DMS53 treated with DMSO at 0.1 percent for 48 hours (cell line): ENCODE measurements at regions not wholly inside any gene's neighbourhood (a gene's known extent, or its start where the extent isn't known, plus 50 kb on each side); places are given as distances from the start of the nearest gene placed in this dataset.

Experiments used
- DNase-seq: peaks from one replicate; lab custom pipeline; 2025; ENCODE audit not compliant: unreplicated experiment; lab: John Stamatoyannopoulos, UW

GRCh38 chr1:96962751-96963211 lies 241.2 kb downstream of the PTBP2 start:
- peak; percentile 93 for DNase-seq

DNA sequence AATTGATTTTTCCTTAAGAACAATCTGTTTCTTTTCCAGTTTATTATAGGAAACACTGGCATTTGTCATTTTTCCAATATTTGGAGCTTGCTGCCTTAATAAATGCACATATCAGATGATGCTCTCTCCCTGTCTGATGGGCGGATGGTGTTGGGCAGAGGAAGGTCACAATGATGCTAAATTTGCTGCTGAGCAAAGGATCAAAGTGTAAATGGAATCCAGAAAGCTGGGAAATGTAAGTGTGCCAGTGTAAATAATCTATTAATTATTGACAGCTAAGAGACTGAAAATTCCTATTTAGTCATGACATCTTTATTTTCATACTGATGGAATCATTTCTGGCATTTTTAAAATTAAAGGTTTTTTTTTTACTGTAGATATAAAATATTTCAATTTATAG lies 243.2 kb downstream of the PTBP2 start:
- DNase-seq, result peak; percentile 30

- DNase-seq, result peak; percentile 92
Measured at GRCh38 chr1:96966536-96967138, 245.1 kb downstream of the PTBP2 start.

DNA sequence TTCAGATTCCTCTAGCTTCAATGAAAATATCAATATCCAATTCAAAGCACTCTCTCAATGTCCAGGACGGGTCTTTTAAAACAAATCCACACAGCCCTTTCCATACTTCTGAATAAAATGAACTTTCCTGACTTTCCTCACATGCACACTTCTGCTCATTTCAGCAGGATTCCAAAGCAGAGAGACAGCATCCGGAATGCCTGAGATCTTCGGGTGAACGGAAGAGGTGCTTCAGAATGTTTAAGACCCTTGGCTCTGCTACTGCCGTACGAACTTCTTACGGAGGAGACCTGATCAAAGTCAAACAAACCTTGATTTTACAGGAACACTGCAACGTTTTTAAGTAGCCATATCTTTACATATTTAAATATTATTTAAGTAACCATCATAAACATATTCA lies 245.7 kb downstream of the PTBP2 start:
- DNase-seq, result no peak

GRCh38 chr1:96968541-96968940 lies 247.0 kb downstream of the PTBP2 start:
- DNase-seq, result no peak

- no peak for DNase-seq
Measured at GRCh38 chr1:96968983-96969382, 247.4 kb downstream of the PTBP2 start.

- no peak for DNase-seq
Measured at GRCh38 chr1:96969656-96970163, 248.1 kb downstream of the PTBP2 start.

GRCh38 chr1:96971439-96971838 lies 249.9 kb downstream of the PTBP2 start:
- no peak for DNase-seq

DNA sequence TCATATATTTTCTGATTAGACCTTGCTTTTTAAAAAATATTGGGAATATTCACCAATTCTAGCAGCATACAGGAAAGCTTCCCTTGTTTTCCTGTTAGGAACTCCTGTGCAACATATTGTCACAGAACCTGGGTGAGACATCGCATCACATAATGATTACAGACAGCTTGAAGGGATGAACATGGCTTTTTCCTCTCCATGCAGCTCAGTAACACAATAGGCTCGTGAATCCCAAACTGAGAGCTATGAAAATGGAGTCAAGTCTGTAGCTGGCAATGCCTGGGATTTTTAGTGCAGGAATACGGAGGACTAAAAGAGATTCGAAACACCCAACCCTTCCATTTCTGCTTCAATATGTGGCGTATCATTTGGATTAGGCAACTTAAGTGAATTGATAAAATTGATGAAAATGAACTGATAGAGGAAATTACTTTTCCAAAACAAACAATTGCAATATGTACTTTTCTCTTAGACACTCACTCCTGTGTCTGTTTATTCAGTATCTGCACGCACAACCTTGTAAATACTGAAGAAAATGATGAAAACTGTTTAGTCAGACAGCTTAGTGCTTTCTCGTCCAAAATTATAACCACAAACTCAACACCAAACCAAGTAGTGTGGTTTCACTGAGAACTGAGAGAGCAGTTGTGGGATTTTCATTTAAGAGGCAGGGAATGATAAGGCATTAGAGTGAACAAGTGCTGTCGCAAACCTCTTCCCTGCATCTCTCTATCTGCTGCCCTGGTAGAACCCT lies 250.4 kb downstream of the PTBP2 start:
- peak; percentile 51 for DNase-seq

DNA sequence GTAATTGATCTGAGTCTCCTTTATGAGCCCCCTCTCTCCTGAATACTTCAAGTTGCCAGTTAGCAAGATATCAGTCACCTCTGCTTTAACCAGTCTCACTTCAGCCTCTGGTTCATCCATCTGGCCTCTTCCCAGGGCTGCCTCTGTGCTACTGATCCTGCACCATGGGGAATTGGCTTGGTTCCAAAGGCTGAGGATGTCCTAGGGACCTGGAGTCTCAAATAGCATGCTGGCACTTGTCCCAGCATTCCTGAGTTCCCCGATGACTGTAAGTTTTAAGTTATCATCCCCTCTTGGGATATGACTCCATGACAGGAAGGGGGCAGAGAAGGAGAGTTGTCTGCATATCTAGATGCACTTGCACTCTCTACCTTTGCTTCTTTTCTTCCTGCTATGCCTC lies 252.0 kb downstream of the PTBP2 start:
- no peak for DNase-seq

DNA sequence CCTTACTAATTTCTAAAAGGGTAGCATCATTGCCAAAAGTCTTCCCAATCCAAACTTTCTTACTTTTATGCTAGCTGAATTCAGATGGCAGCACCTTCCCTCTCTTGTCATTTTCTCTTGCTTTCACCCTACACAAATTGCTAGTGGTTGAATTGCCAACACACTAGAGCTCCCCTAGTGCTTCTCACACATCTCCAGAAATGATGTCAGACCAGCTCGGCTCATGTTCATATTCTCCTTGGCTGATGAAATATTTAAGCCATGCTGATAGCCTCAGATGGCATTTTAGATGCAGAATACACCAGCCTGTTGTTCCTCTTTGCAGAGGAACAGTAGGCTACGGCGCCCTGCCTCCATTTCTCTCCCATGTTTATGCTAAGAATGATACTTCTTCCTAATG lies 256.9 kb downstream of the PTBP2 start:
- DNase-seq, result no peak

GRCh38 chr1:96978901-96979300 lies 257.3 kb downstream of the PTBP2 start:
- DNase-seq, result no peak

GRCh38 chr1:96979304-96980268 lies 258.0 kb downstream of the PTBP2 start:
- no peak for DNase-seq

- no peak for DNase-seq
Measured at GRCh38 chr1:96980448-96980847, 258.9 kb downstream of the PTBP2 start.

DNA sequence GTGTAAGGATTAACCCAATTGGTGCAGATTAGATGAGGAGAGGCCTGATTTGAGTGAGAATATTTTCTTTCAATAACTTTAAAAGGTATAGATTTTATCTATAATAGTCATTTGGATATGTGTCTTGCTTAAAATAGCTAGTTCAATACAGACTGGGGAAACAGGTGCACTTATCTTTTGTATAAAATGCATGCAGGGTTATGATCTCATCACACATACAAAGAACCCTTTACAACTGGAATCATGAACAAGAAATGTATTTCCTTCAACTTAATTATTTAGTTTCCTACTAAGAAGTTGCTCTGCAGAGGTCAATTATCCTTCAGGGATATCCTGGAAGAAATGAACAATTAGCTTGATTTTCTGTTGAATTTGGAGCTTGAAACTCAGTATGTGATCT lies 259.6 kb downstream of the PTBP2 start:
- no peak for DNase-seq

GRCh38 chr1:96982118-96982517 lies 260.5 kb downstream of the PTBP2 start:
- no peak for DNase-seq

GRCh38 chr1:96983866-96984265 lies 262.3 kb downstream of the PTBP2 start:
- no peak for DNase-seq

- no peak for DNase-seq
Measured at GRCh38 chr1:96987186-96987703, 265.7 kb downstream of the PTBP2 start.

DNA sequence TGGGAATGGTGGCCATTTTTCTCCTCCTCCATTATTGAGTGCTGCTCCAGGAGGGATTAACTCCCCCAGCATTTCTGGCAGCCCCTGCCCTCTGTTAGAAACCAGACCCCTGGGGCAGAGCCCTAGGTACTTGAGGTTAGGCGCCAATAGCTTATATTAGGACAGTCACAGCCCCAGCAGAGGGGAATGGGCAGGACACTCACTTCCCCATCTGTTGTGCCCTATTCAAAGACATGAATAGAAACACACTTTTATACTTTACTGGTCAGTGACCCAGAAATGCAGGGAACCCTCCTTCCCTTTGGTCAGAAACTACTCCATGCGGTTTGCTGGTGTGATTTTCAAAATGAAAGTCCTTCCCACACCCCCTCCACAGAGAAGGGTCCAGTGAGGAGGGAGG lies 267.7 kb downstream of the PTBP2 start:
- no peak for DNase-seq

DNA sequence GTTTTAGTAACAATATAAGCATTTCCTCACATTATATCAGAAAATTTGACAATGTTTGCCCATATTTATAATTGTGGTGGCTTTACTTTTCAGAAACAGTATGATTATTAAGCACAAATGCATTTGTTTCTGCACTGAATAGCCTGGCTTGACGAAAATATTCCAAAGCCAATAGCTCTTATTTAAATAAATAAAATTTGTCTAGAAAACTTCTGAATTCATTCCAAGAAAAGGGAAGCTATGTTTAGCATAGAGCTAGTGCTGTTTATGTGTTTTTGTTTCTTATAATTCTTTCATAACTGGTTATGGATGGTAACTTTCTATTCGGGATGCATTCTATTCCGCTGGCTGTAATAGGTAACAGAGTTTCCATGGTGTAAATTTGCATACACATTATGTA lies 268.6 kb downstream of the PTBP2 start:
- DNase-seq, result no peak

GRCh38 chr1:96991261-96991660 lies 269.7 kb downstream of the PTBP2 start:
- no peak for DNase-seq
